AG04450 (cell line): ENCODE measurements at regions not wholly inside any gene's neighbourhood (a gene's known extent, or its start where the extent isn't known, plus 50 kb on each side); places are given as distances from the start of the nearest gene placed in this dataset.

Experiments used
- CTCF ChIA-PET: fragments of 300-600, 350-600 bp; formaldehyde crosslinking; extraction: SDS; loops from one replicate; lab custom pipeline; 2022; ENCODE audit warnings: antibody characterized with exemption, inconsistent platforms; lab: Charles Lee
- POLR2A ChIA-PET: fragments of 350-600 bp; formaldehyde crosslinking; extraction: SDS; loops from one replicate; lab custom pipeline; 2021; ENCODE audit warnings: antibody characterized with exemption, inconsistent platforms; lab: Yijun Ruan, JAX
- DNase-seq: peaks from one replicate; pipeline ENCODE4 v3.0.0-alpha.2; 2011; ENCODE audit warnings: low read depth, low spot score
- H3K27ac ChIP-seq: one replicate; pipeline ENCODE4 v1.5.1; 2012; ENCODE audit warnings: low read depth, low read length, control low read depth
- H3K27me3 ChIP-seq: one replicate; pipeline ENCODE4 v1.6.0; 2012; ENCODE audit warnings: low read length; ENCODE audit not compliant: control insufficient read depth, insufficient read depth
- H3K4me3 ChIP-seq: 2 replicates; pipeline ENCODE4 v1.5.1; 2011; ENCODE audit warnings: mild to moderate bottlenecking, low read depth, low read length, control low read depth
- H3K9me3 ChIP-seq: 2 replicates; pipeline ENCODE4 v1.5.1; 2012; ENCODE audit warnings: low read length; ENCODE audit not compliant: control insufficient read depth, insufficient read depth
- CTCF ChIP-seq: IDR thresholded peaks from 2 replicates; pipeline ENCODE4 v1.5.1; 2011; ENCODE audit warnings: low read depth, low read length, control low read depth, inconsistent platforms

DNA sequence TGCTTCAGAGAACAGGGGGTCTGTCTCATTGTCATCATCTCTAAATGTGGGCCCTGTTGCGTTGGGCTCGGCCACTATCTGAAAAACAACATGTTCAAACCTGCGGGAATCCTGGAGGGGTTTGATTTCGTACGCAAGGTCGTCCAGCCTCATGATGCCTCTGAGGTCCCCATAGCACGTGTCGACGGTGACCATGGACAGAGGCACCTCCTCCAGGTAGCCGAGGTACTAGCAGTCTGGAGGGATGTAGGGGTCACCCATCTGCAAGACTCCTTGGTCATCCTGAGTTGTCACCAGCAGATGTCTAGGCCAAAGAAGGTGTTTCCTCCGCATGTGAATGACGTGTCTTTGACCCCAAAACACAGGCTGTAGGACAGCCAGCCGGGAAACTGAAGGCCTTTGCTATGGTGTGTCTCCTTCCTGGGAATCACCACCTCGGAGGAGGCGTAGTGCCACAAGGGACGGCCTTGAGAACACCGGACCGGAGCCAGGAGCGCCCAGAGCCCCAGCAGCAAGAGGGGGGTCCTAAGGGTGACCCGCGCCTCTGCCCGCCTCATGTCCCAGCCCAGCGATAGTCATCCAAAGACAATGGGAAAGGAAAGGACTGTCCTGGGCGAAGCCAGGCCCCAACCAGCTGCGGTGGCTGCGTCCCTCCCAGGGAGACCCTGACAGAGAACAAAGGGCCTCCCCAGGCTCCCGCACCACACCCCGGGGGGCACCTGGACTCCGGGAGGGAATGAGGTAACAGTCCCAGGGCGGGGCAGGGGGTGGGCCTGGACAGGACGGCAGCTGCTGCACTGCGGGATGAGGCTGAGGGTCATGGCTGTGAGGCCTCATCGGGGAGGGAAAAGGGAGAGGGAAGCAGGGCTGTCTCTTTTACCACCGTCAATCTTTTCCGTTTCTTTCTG is 445.5 kb downstream of the TMEM121 start:
- H3K27me3 ChIP-seq, result no peaks in the 10 kb centered on the region
- ChIA-PET POLR2A (no interaction called here), CTCF (no interaction called here)
- H3K9me3 ChIP-seq, result peaks cover 56% of the 10 kb centered on the region
- H3K27ac ChIP-seq, result no peak overlapping the region
- no peak for TF ChIP-seq CTCF
- no peak overlapping the region for H3K4me3 ChIP-seq
- DNase-seq, result no peak

DNA sequence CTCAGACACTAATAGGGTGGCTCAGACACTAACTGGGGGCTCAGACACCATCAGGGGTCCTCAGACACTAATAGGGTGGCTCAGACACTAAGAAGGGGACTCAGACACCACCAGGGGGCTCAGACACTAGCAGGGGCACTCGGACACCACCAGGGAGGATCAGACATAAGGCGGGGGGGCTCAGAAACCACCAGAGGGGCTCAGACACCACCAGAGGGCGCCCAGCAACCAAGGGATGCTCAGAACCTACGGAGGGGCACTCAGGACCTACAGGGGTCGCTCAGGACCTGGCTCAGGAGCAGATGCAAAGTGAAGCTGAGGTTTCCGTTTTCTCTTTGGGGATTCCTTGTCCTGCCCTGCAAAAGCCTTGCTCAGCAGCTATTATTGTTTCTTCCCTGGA is 448.5 kb downstream of the TMEM121 start:
- no peak overlapping the region for H3K4me3 ChIP-seq
- DNase-seq, result no peak
- H3K27ac ChIP-seq, result no peak overlapping the region
- TF ChIP-seq CTCF, result no peak
- CTCF ChIA-PET, result no interaction called here
- no peaks in the 10 kb centered on the region for H3K27me3 ChIP-seq
- POLR2A ChIA-PET, result no interaction called here
- peaks cover 49% of the 10 kb centered on the region for H3K9me3 ChIP-seq

- DNase-seq, result no peak
- no peak for TF ChIP-seq CTCF
Observed at GRCh38 chr14:105978618-105979295, 452.4 kb downstream of the TMEM121 start.

DNA sequence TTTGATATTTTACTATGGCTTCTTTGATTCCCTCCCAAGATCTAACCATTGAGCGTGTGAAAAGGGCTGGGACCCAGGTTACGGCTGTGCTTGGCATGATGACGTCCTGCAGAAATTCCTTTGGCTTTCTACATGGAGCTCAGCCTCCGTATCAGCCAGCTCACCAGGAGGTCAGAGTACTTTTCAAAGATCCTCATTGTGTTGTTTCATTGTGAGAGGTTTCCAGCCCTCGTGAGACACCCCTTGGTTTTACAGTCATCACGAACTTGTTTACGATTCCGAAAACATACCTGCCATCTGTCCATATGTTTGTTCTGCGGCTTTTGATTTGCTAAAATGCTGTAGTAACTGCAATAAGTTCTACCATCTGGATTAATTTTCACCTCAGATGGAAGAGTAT is 453.1 kb downstream of the TMEM121 start:
- CTCF ChIA-PET, result no interaction called here

More at GRCh38 chr14:105978618-105979295, 452.4 kb downstream of the TMEM121 start:
- ChIA-PET CTCF (no interaction called here), POLR2A (no interaction called here)
- no peaks in the 10 kb centered on the region for H3K27me3 ChIP-seq
- no peak overlapping the region for H3K27ac ChIP-seq
- H3K9me3 ChIP-seq, result peaks cover 30% of the 10 kb centered on the region
- H3K4me3 ChIP-seq, result no peak overlapping the region

More for the DNA sequence above, 453.1 kb downstream of the TMEM121 start:
- H3K9me3 ChIP-seq, result peaks cover 23% of the 10 kb centered on the region
- H3K27me3 ChIP-seq, result no peaks in the 10 kb centered on the region
- POLR2A ChIA-PET, result no interaction called here
- no peak overlapping the region for H3K4me3 ChIP-seq
- no peak overlapping the region for H3K27ac ChIP-seq
- DNase-seq, result no peak
- TF ChIP-seq CTCF, result no peak
